DOHH2 (cell line): ENCODE measurements at regions not wholly inside any gene's neighbourhood (a gene's known extent, or its start where the extent isn't known, plus 50 kb on each side); places are given as distances from the start of the nearest gene placed in this dataset.

Experiments
- CTCF ChIP-seq: fragments of 200-600 bp; sonication (generic); IDR thresholded peaks from one replicate; pipeline ENCODE4 v1.5.1; 2014; ENCODE audit warnings: antibody characterized with exemption, mild to moderate bottlenecking, low read depth, low read length; ENCODE audit not compliant: poor library complexity, severe bottlenecking
- EZH2phosphoT487 ChIP-seq: fragments of 200-600 bp; sonication (generic); IDR thresholded peaks from 2 replicates; pipeline ENCODE4 v1.6.1; 2017; ENCODE audit warnings: borderline replicate concordance, mild to moderate bottlenecking, antibody characterized with exemption, low read length, moderate library complexity, mixed read lengths

- TF ChIP-seq CTCF (no peak), EZH2phosphoT487 (no peak)
Measured at GRCh38 chr14:99050309-99050708, 221.7 kb downstream of the BCL11B start.
